Liver (tissue), 3 donors: ENCODE measurements at regions not wholly inside any gene's neighbourhood (a gene's known extent, or its start where the extent isn't known, plus 50 kb on each side); places are given as distances from the start of the nearest gene placed in this dataset.

Source experiments
- CTCF ChIP-seq: fragments of 150-350 bp; IDR thresholded peaks from 2 replicates; pipeline ENCODE4 v1.5.1; 2017; ENCODE audit warnings: improper control_type of control experiment, low read depth, low read length; ENCODE audit not compliant: missing input control
- HNF4G ChIP-seq: IDR thresholded peaks from 2 replicates; pipeline ENCODE4 v1.6.1; 2016; ENCODE audit warnings: antibody characterized with exemption
- TF ChIP-seq, protein P1 (sequence below): IDR thresholded peaks from 2 replicates; pipeline ENCODE4 v1.6.1; 2016; ENCODE audit warnings: antibody characterized with exemption
- TF ChIP-seq, protein P2 (sequence below): IDR thresholded peaks from 2 replicates; pipeline ENCODE4 v1.6.1; 2016; ENCODE audit warnings: antibody characterized with exemption
- donor health status: healthy.
- donor health status: healthy.

DNA sequence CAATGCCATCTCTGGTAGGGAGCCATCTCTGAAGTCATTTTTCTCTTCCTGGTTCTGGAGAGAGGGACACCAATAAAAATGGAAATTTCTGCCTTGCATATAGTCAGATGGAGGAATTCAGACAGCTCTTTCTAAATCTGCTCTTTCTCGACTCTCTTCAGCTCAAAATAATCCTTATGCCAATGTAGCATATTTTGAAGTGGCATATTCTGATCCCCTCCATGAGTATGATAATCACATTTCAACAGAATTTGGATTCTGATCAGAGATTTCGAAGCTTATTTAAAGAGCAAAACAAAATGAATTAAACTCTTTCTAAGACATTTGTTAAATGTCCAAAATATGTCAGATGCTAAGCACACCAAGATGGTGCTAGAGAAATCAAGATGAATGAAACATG, 267.1 kb upstream of the BTBD3 start:
- TF ChIP-seq CTCF (no peak), HNF4G (no peak)
- TF ChIP-seq, protein P1, sequence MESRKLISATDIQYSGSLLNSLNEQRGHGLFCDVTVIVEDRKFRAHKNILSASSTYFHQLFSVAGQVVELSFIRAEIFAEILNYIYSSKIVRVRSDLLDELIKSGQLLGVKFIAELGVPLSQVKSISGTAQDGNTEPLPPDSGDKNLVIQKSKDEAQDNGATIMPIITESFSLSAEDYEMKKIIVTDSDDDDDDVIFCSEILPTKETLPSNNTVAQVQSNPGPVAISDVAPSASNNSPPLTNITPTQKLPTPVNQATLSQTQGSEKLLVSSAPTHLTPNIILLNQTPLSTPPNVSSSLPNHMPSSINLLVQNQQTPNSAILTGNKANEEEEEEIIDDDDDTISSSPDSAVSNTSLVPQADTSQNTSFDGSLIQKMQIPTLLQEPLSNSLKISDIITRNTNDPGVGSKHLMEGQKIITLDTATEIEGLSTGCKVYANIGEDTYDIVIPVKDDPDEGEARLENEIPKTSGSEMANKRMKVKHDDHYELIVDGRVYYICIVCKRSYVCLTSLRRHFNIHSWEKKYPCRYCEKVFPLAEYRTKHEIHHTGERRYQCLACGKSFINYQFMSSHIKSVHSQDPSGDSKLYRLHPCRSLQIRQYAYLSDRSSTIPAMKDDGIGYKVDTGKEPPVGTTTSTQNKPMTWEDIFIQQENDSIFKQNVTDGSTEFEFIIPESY, result no peak
- TF ChIP-seq, protein P2, sequence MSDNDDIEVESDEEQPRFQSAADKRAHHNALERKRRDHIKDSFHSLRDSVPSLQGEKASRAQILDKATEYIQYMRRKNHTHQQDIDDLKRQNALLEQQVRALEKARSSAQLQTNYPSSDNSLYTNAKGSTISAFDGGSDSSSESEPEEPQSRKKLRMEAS, result no peak
